ENCODE measurements at regions not wholly inside any gene's neighbourhood (a gene's known extent, or its start where the extent isn't known, plus 50 kb on each side); places are given as distances from the start of the nearest gene placed in this dataset.
"Not testable (repeated sequence)": the region's sequence is repeated elsewhere in the genome, so short reads cannot be mapped to it uniquely, and the experiment has no call there.

DNA sequence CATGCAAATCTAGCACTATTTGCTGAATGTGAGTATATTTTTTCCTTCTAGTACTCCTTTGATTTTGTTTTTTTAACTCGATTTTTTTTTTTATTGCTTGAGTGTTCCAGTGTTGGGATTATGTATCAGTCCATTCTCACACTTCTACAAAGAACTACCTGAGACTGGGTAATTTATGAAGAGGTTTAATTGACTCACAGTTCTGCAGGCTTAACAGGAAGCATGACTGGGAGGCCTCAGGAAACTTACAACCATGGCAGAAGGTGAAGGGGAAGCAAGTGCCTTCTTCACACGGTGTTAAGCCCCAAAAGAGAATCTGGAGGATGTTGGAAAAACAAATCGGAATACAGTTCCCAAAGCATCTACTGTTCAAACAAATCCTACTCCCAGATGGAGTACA, 69.1 kb downstream of the ZNF518B start:
- not testable (repeated sequence) for DNase-seq (ENCODE audit: low spot score)

DNA sequence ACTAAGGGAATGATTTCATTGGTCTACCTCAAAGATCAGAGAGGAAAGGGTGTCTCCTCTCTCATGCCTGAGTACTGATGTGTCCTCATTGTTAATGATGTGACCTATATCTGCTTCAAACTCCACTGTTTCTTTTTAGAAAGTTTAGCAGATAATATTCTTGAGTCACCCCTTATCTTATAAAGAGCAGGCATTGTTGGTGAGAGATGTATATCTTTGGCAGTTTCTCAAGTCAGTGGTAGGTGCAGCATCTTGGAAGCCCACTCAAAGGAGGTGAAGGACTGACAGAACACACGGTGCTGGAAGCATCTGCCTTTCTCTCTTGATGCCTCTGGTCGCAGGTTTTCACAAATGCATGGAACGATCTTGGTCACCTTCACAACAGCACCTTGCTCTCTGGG, 71.2 kb downstream of the ZNF518B start:
- no peak for DNase-seq (ENCODE audit: low spot score)

DNA sequence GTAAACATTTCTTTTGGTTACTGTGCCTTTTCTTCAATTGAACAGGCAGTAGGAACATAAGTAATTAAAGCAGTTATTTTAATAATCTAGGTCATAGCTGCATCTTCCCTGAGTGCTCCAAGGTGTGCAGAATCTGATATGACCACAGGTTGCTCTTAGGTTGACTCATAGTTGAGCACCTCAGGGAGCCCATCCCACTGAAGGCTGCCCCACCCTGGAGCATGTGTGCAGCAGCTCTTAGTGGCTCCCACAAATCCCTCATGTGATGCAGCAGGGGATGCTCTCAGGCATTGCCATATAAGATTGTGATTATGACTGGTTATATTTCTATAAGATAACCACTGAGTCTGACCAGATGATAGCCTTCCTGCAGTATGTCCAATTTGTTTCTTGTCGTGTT, 72.3 kb downstream of the ZNF518B start:
- no peak for DNase-seq (ENCODE audit: low spot score)

DNA sequence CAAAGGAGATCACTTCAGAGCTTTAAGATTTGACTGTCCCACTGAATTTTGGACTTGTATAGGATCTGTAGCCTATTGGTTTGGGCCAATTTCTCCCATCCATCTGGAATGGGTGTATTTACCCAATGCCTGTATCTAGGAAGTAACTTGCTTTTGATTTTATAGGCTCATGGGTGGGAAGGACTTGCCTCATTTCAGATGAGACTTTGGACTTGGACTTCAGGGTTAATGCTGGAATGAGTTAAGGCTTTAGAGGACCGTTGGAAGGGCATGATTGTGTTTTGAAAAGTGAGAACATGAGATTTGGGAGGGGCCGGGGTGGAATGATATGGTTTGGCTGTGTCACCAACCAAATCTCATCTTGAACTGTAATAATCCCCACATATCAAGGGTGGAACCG, 73.8 kb downstream of the ZNF518B start:
- no peak for DNase-seq (ENCODE audit: low spot score)

DNA sequence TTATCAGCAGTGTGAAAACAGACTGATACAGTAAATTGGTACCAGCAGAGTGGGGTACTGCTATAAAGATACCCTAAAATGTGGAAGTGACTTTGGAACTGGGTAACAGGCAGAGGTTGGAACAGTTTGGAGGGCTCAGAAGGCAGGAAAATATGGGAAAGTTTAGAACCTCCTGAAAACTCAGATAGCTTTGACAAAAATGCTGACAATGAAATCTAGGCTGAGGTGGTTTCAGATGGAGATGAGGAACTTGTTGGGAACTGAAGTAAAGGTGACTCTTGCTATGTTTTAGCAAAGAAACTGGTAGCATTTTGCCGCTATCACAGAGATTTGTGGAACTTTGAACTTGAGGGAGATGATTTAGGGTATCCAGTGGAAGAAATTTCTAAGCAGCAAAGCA, 75.1 kb downstream of the ZNF518B start:
- not testable (repeated sequence) for DNase-seq (ENCODE audit: low spot score)

DNA sequence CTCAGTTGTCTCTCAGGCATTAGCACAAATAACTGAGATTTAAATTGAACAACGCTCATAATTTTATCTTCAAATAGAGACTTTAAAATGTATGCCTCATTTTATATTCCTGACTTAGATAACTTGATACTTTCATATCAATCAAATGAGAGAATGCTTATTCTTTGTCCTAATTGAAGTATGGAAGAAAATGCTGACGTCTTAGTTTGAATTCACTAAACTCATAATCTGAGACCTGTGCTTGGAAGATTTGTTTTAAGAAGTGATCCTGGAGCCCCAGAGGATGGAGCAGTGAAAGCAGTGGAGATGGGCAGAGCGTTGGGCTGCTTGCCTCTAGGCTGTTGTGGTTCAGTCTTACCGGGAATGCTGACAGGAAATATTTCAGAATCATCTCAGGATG, 76.1 kb downstream of the ZNF518B start:
- no peak for DNase-seq (ENCODE audit: low spot score)

DNA sequence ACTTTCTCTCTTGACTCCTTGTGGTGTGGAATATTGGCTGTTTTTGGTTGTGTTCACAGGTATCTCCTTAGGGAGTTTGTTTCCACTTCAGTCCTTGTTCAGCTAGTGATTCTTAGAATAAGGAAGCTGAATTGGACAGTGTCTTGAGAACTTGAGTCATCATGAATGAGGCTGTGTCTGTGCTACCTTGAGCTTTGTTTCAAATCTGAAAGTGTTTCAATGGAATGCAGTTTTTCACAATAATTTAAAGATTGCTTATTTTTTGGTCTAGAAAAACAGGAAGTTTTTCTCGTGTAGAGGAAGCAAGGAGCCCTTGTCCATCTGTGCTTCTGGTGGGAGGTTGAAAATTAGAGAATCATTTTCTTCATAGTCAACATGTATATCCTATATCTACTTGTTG, 76.5 kb downstream of the ZNF518B start:
- DNase-seq (ENCODE audit: low spot score), result no peak

DNA sequence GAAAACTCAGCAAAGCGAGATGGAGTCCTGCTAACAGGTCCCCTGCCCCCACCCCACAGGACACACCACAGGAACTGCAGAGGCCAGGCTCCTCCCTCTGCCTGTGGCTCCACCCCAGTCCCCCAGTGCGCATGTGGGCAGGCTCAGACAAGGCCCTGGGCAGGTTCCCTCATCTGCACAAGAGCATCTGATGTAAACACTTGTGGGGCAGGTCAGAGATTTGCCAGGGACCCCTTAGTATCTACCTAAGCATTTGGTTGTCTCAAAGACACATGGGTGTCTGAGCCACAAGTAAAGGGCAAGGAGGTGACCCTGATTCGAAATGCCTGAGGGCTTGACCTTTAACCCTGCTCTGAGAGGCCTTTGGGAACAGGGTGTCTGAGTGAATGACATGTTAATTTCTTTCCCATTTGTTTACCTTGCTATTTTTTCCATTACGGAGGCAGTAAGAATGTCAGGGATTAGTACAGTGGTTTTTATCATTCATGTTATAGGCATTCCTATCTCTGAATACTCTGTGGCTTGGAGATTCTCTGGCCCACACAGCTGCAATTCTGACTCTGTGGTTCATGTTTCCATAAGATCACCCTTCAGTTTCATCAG, 85.3 kb downstream of the ZNF518B start:
- DNase-seq (ENCODE audit: low spot score), result no peak

DNA sequence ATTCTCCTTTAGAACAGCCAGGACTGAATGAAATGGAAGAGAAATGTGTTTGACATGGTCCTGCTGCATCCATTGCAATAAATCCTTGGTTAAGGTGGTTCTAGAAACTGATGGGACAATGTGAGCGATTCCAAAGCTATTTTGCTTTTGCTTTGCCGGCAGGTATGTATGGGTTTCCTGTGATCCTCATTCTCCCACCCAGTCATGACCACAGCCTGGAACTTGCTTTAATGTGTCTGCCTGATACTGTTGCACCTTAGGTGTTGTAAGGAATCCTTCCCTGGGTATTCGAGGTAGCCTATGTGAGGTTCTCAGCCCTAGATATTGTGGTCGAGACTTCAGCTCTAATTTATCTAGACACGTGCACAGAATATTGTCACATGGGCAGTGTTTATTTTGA, 86.1 kb downstream of the ZNF518B start:
- DNase-seq (ENCODE audit: low spot score), result no peak

DNA sequence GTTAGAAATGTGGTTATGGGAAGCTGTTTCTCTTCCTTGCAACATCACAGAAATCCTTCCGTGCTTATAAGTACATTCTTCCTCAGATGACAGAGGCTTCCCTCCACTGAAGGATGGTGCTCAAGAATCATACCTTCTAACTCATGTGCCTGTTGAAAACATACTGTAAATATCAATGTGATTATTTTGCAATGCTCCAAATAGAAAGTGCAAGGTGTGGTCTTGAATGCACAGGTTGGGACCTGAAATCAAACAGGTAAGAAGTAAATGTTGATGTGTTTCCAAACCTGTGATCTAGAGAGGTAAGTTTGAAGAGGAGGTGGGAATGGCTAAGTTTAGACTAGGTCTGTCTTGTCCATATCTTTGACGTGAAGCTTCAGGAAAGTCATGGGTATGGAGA, 87.7 kb downstream of the ZNF518B start:
- no peak for DNase-seq (ENCODE audit: low spot score)

DNA sequence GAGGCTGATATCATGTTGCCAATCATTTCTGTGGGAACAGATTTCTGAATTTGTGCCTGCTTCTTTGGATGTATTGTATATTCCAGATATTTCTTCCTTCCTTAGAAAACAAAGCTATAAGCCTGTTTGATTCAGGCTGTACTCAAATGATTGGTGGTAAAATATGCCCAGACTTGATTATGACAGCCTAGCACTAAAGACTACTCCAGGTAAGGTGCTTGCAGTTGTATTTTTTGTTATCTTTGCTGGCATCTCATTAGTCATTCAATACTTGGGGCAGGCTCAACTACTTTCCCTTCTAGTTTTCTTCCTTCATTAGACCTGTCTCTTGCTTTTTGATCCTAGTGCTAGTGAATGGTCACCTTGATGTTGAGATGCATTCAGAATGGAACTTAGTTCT, 90.6 kb downstream of the ZNF518B start:
- no peak for DNase-seq (ENCODE audit: low spot score)

DNA sequence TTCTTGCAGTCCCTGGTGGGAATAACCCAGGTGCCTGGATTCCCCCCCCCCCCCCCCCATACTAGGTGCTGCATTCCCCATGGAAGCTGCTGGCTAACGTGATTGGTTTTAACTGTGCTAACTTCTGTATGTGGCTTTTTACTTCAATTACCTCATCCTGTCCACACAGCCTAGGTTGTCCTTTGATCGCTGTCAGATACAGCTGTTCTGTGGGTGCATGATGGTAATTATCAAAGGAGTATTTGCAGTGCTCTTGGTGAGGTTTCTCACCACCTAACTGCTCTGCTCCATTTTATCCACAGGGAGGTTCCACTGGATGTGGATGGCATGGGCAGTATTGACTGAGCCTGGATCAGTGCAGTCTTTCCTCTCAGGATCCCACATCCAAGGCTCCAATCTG, 93.0 kb downstream of the ZNF518B start:
- DNase-seq (ENCODE audit: low spot score), result no peak

DNA sequence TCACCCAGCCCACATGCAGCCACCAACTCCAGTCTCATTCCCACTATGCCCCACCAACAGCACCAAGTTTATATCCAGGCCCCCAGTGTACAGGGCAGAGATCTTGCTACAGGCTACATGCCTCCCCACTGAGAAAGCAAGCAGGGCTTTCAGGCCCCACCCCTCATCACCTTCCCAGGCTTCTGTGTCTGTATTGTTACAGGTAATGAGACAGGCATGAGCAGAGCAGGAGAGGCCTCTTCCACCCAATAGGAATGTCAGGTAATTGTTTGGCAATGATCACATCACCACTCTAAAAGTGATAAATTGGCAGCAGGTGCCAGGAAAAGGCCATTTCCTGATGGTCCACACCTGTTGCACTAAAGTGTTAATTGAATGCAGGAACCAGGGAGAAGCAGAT, 102.5 kb downstream of the ZNF518B start:
- DNase-seq (ENCODE audit: low spot score), result no peak

DNA sequence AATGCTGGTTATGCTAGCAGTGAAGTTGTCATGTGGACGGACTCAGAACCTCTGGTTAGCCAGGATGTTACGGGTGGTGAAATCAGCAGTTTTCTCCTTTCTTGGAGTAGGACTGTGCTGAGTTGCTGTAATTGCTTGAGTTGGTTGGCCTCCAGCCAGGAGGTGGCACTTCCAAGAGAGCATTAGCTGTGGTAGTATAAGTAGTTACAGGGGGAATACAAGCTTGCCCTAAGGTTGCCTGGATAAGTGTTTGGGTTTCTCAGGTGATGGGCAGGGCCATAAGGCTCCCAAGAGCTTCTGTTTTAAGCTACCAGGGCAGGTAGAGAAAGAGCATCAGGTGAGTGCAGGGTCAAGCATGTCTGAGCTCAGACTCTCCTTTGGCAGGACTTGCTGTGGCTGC, 103.0 kb downstream of the ZNF518B start:
- DNase-seq (ENCODE audit: low spot score), result no peak

DNA sequence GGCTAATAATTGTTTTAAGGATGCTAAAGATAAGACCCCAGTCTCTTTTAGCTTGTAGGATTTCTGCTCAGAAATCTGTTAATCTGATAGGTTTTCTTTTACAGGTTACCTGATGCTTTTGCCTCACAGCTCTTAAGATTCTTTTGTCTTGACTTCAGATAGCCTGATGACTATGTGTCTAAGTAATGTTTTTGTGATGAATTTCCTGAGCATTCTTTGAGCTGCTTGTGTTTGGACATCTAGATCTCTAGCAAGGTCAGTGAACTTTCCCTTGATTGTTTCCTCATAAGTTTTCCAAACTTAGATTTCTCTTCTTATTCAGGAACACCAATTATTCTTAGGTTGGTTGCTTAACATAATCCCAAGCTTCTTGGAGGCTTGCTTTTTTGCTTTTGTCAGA, 104.1 kb downstream of the ZNF518B start:
- DNase-seq (ENCODE audit: low spot score), result no peak

DNA sequence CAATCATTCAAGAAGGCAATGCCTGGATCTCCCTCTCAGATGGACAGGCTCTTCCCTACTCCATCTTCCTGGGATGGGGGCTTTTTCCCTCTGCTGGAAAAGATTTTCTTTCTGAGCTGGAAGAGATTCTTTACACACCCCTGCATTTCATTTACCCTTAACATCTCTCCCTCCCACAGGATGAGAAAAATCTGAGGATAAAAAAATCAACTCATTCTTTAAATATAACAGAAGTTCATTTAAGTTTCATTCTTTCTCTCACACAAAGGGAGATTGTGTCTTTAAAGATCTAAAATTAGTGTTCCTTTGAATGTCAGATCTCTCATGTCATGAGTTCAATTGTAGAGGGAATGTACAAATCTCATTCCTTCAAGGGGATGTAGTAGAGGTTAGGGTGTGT, 109.0 kb downstream of the ZNF518B start:
- no peak for DNase-seq (ENCODE audit: low spot score)

DNA sequence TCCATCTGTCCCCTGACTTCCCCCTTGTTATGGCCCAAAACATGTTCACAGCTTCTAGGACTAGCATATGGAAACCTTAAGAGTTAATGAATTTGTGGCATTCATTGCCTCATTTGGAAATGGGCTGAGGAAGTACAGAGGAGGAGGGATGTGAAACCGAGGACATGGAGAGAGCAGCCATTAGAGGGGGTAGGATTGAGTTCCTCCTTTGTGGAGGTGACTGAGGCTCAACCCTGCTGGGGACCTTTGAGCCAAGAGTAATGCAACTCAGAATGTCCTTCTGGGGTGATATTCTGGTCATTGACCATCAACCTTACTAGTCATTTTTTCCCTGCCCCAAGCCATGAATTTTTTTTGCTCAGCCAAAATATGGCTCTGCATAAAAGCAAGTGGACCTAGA, 109.4 kb downstream of the ZNF518B start:
- DNase-seq (ENCODE audit: low spot score), result no peak

DNA sequence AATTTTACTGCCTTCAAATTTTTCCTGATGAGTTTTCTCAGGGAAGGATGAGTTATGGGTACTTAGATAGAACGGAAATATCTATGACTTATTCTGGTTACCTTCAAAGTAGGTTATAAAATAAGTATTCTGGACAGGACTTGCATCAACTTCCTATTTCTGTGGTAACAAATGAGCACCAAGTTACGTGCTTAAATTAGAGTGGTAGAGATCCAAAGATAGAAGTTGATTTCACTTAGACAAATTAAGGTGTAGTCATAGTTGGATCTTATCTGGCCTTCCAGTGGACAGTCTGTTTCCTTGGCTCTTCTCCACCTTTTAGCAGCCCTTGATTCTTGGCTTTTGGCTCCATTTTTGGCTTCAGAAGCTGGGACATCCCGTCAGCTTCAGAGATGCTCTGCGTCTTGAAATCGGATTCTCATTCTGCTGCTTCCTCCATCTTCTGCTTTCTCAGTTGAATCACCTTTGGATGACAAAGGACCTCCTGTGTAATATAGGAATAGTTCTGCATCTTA, 109.9 kb downstream of the ZNF518B start:
- DNase-seq (ENCODE audit: low spot score), result no peak

DNA sequence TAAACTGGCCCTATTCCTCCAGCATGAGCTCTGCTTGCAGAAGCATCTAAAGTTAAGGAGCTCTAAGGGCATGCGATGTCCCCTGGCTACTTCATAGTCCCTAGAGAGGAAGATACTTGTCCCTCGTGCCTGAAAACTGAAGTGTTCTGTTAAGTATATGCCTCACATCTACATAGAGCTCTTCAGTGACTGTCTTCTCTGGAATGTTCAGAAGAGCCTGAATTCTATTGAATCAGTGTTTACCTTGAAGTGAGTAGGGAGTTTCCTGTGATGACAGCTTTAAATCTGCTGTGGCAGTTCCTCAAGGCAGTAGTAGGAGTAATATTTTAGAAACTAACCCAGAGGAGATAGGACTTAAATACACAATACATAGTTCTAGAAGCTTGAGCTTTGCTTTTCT, 111.2 kb downstream of the ZNF518B start:
- DNase-seq (ENCODE audit: low spot score), result no peak

DNA sequence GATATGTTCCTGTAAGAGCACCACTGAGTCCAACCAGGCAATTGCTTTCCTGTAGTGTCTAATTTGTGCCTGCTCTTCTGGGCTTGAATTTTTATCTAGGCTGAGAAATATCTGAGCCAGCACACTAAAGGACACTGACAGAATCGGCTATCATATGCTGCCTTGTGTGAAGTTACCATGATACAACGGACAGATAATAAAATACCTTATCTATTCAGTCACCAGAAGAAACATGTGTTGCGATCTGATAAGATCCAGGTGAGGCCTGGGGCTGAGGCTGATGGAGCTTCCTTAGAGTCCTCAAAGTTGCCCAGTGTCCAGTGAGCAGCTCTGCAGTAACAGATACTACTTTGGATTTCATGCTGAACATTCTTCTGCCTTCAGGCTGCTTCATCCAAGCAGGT, 111.8 kb downstream of the ZNF518B start:
- no peak for DNase-seq (ENCODE audit: low spot score)

DNA sequence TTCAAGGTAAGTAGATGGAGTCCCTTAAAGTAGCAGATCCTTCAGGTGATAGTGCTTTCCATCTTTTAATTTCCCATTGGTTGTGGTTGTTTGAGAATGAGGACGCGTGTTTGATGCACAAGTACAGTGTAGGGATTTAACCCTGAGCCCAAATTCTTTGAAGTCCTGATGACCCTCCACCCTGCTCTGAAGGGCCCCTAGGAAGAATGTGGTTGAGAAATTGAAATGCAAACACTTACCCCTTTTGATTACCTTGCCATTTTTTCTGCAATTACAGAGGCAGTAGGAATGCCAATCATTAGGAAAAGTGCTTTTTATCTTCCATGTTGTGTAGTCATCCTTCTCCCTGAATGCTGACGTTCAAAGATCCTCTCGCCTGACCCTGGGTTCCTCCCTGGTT, 112.4 kb downstream of the ZNF518B start:
- no peak for DNase-seq (ENCODE audit: low spot score)

DNA sequence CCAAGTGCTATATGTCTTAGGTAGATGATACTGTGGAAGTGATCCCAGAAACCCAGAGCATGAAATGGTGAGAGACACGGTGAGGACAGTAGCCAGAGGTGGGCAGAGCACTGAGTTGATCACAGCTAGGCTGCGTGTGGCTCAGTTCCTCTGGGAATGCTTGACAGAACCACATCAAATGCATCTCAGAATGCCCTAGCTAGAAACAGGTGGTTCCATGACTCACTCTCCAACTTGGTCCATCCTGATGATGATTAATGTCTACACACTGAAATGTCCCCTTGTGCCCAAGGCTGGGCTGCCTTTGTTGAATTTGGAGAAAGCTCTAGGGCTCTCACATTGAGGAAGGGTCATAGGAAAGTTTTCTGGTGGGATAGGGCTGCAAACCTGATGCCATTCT, 113.6 kb downstream of the ZNF518B start:
- no peak for DNase-seq (ENCODE audit: low spot score)

DNA sequence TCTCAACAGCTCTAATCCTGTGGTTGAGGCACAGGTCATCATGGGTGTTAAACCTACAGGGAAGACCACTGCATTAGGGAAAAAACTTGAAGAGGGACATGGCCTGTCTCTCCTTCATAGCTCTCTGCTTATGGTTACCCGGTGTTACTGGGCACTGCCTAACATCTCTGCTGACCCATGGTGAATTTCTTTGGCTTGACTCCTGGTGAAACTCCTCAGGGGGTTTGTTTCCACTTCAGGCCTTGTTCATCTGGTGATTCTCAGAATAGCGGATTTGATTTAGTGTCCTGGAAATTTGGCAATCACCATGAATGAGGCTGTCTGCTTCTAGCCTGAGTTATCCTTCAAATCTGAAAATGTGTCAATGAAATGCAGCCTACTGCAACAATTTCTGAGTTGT, 114.4 kb downstream of the ZNF518B start:
- DNase-seq (ENCODE audit: low spot score), result no peak

DNA sequence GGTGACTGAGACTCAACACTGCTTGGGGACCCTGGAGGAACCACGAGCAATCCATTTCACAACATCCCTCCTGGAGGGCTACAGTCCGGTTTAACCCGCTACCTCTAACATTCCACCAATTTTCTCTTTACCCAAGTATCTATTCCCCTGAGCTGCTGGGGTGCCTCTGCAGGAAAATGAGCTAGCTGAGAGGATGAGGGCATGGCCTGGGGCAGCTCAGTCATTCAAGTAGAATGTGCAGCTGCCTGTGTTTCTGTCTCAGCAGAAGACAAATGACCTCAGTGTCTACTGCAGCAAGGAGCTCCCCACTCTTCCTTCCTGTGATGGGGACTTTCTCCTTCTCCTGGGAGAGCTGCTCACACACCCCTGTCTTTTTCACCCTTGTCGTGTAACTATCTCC, 120.8 kb downstream of the ZNF518B start:
- no peak for DNase-seq (ENCODE audit: low spot score)

DNA sequence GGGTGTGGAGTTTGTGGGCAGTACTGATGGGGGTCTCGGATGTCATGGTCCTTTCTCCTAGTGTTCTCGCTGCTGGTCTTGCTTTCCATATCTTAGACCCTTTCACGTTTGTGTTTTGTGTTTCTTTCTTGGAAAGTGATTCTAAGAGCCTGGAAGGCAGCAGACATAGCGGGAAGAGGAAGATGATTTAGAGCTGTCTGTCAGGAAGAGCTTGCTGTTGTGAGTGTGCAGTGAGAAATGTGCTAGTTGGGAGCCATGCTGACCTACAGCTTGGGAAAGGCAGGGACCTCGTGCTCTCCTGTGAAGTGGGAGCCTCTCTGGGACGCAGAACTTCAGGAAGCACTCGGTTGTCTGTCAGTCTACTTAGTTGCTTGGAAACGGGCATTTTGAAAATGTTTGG, 122.2 kb downstream of the ZNF518B start:
- DNase-seq (ENCODE audit: low spot score), result no peak

Measured in germinal center (tissue), 1 donor.